Urinary bladder (tissue), 3 donors: ENCODE measurements at regions not wholly inside any gene's neighbourhood (a gene's known extent, or its start where the extent isn't known, plus 50 kb on each side); places are given as distances from the start of the nearest gene placed in this dataset.
"Not testable (repeated sequence)": the region's sequence is repeated elsewhere in the genome, so short reads cannot be mapped to it uniquely, and the experiment has no call there.

Source experiments
- DNase-seq: peaks from one replicate; pipeline ENCODE4 v3.0.0-alpha.2; 2015; ENCODE audit errors: extremely low spot score
- H3K27ac ChIP-seq: one replicate; pipeline ENCODE4 v1.5.1; 2013; ENCODE audit warnings: low read depth, mild to moderate bottlenecking, moderate library complexity
- H3K36me3 ChIP-seq: one replicate; pipeline ENCODE4 v1.6.1; 2013; ENCODE audit warnings: mild to moderate bottlenecking, moderate library complexity; ENCODE audit not compliant: insufficient read depth
- H3K4me1 ChIP-seq: one replicate; pipeline ENCODE4 v1.6.1; 2013; ENCODE audit warnings: mild to moderate bottlenecking, moderate library complexity; ENCODE audit not compliant: insufficient read depth
- H3K4me3 ChIP-seq: one replicate; pipeline ENCODE4 v1.5.1; 2013; ENCODE audit warnings: low read depth, low read length
- WGBS: extraction: QIAGEN DNeasy Blood & Tissue Kit; methylation state at CpG from one replicate; pipeline ENCODE4 v1.1.7; 2013; 5-methylcytosine and 5-hydroxymethylcytosine counted together
- donor health status: healthy with polysubstance abuse.
- donor health status: healthy.

DNA sequence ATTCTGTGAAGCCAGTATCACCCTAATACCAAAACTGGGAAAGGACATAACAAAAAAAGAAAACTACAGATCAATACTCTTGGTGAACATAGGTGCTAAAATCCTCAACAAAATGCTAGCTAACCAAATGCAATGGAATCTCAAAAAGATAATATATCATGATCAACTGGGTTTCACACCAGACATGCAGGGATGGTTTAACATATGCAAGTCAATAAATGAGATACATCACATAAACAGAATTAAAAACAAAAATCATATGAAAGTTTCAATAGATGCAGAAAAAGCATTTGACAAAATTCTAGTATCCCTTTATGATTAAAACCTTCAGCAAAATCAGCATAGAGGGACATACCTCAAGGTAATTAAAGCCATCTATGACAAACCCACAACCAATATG is 198.2 kb upstream of the NDUFV2 start:
- H3K4me3 ChIP-seq: no peak overlapping the region
- H3K4me1 ChIP-seq: no peaks in the 10 kb centered on the region
- H3K36me3 ChIP-seq: no peaks in the 10 kb centered on the region
- no peak overlapping the region for H3K27ac ChIP-seq
- no peak for DNase-seq

DNA sequence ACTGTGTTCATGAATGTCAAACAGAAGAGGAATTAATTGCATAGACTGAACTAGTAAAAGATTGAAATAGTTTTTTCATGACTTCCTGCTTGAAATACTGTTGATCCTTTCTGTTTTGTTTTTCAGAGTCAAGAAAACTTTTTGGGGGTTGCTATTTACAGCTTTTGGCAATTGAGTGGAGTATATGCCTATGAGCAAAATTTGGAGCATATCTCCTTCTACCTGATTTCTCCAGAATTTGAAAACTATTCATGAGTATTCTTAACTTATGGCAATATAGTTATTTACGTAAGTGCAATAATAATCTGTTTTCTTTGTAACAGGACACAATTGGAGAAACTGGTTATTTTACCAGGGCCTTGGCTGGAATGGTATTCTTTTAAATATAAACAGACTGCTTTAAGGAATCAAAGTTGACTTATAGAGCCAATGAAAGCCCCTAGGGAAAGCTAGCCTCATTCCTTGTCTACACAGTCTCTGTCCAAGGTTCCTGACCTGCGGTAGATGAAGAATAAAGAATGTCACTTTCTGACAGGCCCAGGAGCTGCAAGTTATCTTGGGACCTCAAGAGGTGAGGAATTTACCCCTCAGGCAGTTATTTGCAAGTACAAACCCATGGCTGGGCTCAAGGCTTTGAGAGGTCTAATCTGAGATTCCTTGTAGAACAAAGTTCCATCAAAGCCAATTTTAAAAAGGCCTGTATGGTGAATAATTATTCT is 193.5 kb upstream of the NDUFV2 start:
- DNase-seq: no peak
- WGBS: 93% methylated on average over 2 of the region's 2 CpGs
- H3K27ac ChIP-seq: no peak overlapping the region
- H3K4me1 ChIP-seq: no peaks in the 10 kb centered on the region
- no peaks in the 10 kb centered on the region for H3K36me3 ChIP-seq
- no peak overlapping the region for H3K4me3 ChIP-seq

DNA sequence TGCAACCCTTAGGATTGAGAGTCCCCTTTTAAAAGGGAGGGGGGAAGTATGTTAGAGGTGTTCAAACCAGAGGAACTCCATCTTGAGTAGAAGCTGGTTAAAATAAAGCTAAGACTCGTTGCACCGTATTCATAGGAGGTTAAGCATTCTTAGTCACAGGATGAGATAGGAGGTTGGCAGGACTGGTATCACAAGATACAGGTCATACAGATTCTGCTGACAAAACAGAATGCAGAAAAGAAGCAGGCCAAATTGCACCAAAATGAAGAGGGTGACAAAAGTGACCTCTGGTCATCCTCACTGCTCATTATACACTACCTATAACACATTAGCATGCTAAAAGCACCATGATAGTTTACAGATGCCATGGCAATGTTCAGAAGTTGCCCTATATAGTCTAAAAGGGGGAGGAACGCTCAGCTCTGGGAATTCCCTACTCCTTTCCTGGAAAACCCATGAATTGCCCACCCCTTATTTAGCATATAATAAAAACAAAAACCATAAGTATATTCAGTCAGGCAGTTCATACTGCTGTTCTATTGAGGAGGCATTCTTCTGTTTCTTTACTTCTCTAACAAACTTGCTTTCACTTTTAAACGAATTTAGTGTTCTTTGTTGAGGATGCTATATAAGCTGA is 192.2 kb upstream of the NDUFV2 start:
- Histone ChIP-seq H3K27ac (no peak overlapping the region), H3K36me3 (no peaks in the 10 kb centered on the region), H3K4me1 (no peaks in the 10 kb centered on the region), H3K4me3 (no peak overlapping the region)
- WGBS: 76% methylated on average over 4 of the region's 4 CpGs
- no peak for DNase-seq

DNA sequence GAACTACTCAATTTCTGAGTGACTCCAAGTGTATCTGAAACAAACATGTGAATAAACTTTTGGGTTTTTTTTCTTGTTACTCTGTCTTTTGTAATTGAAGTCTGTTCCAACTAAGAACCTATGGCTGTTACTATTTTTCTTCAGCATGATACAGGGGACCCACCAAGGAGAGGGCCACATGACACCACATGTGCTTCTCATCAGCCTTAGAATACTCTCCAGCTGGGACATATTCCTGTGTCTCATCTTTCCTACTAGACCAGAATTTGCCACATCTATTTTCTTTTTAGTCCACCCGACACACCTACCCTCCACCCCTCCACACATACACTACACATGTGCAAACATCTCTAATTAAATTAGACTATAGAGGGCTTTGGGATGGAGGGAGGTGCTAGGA is 191.7 kb upstream of the NDUFV2 start:
- H3K36me3 ChIP-seq: no peaks in the 10 kb centered on the region
- H3K27ac ChIP-seq: no peak overlapping the region
- H3K4me1 ChIP-seq: no peaks in the 10 kb centered on the region
- DNase-seq: no peak
- no peak overlapping the region for H3K4me3 ChIP-seq
- 88% methylated on average over 1 of the region's 1 CpG for WGBS

DNA sequence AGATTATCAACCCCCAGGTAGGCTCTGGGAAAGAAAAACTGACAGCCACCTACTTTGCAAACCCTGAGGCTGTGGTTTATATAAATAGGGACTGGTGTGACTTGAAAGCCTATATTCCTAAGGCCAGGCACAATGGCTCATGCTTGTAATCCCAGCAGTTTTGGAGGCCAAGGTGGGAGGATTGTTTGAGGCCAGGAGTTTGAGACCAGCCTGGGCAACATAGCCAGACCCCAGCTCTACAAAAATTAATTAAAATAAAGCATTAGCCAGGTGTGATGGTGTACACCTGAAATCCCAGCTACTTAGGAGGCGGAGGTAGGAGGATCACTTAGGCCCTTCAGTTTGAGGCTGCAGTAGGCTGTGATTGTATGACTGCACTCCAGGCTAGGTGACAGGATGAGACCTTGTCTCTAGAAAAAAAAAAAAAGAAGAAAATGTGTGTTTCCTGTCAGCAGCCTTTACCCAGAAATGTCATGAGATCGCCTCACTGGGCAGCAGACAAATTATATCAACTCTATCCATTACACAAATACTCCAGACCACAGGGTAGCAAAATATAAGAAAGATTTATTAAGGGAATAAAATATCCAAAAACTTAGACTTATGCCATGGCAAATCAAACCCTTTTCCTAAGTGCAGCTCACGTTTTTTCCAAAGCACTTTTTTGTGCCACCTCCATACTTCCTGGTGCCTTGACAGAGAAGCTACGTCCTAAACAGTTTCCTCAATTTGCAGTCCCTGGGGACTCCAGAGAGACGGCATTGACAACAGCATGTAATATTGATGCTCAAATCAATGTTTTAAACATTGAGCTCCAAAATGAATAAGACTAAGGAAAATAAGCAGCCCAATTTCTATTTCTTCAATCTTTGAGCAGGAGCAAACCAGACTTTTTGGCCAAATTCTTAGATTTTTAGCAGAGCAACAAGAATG is 190.8 kb upstream of the NDUFV2 start:
- no peaks in the 10 kb centered on the region for H3K36me3 ChIP-seq
- no peak overlapping the region for H3K27ac ChIP-seq
- no peak for DNase-seq
- H3K4me3 ChIP-seq: no peak overlapping the region
- 85% methylated on average over 5 of the region's 5 CpGs for WGBS
- no peaks in the 10 kb centered on the region for H3K4me1 ChIP-seq

DNA sequence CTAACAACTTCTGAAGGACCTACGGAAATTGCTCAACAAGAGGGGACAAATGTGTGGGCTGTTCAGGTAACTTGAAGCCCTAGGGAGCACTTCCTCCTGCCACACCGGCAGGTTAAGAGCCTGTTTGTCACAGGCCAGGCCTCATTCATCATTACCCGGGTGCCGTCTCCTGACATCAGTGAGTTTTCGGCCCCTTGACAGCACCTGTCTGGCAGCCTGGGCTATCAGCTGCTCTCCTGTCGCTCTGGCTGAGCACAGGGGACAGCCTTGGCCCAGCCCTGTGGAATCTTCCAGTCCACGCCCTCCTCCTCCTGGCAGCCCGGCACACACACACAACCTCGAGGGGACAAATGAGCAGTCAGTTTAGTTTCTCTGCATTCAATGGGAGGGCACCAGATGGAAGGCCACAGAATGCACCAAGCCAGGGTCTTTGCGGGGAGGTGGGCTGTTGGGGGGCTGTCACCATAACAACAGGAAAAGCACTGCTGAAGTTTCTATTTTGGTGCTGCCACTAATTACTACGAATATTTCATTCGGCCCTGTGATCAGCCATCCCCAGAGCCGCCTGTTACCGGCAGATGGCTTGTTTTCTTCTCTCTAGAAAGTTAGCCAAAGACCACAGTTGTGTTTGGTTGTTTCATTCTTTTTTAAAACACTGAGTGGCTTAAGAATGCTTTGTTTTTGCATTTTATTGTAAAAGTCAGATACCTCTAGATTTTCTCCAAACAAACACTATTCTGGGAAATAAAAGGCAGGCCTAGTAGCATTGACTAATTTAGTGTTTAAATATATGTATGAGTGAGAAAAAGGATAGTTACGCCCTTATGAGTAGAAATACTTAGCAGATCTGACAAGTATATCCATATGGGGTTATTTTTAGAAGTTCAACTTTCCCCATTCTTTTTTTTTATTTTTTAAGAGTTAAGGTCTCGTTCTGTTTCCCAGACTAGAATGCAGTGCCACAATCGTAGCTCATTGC is 189.9 kb upstream of the NDUFV2 start:
- WGBS: 73% methylated on average over 17 of the region's 17 CpGs

DNA sequence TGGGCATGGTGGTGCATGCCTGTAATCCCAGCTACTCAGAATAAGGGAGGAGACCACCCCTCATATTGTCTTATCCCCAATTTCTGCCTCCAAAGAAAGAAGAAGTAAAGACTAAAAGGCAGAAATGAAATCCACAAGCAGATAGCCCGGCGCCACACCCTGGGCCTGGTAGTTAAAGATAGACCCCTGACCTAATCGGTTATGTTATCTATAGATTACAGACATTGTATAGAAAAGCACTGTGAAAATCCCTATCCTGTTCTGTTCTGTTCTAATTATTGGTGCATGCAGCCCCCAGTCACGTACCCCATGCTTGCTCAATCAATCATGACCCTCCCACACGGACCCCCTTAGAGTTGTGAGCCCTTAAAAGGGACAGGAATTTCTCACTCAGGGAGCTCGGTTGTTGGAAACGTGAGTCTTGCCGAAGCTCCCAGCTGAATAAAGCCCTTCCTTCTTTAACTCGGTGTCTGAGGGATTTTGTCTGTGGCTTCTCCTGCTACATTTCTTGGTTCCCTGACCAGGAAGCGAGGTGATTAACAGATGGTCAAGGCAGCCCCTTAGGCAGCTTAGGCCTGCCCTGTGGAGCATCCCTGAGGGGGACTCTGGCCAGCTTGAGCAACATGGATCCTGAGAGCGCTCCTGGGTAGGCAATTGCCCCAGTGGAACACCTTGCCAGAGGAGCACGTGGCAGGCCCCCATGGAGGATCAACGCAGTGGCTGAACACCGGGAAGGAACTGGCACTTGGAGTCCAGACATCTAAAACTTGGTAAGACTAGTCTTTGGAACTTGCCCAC is 188.7 kb upstream of the NDUFV2 start:
- not testable (repeated sequence) for H3K36me3 ChIP-seq, H3K4me3 ChIP-seq, H3K27ac ChIP-seq, DNase-seq, H3K4me1 ChIP-seq
- WGBS: 94% methylated on average over 14 of the region's 14 CpGs

More for the DNA sequence above, 189.9 kb upstream of the NDUFV2 start:
- Histone ChIP-seq H3K4me3 (no peak overlapping the region), H3K4me1 (no peaks in the 10 kb centered on the region), H3K36me3 (no peaks in the 10 kb centered on the region), H3K27ac (no peak overlapping the region)
- DNase-seq: no peak

DNA sequence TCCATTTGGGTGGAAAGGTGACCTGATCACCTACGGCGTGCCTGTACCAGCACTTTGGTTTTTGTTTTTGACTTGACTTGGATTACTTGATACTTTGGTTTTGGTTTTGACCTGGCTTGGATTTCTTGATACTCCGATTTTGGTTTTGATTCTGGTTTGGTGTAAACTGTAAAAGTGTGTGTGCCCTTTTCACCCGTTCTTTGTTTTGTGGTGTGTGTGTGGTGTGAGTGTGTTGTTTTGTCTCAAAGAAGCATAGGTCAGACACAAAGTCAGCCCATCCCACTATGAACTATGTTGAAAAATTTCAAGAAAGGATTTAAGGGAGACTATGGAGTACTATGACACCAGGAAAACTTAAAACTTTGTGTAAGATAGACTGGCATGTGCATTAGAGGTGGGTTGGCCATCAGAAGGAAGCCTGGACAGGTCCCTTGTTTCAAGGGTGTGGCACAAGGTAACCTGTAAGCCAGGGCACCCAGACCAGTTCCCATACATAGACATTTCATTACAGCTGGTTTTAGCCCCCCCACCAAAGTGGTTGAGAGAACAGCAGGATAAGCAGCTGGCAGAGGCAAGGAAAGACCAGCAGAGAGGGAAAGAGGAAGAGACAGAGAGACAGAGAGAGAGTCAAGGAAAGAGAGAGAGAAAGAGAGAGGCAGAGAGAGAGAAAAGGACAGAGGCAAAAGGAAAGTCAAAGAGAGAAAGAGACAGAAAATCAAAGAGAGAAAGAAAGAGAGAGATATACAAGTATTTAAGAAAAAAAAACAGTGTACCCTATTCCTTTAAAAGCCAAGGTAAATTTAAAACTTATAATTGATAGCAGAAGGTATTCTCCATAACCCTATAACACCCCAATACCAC is 187.9 kb upstream of the NDUFV2 start:
- H3K36me3 ChIP-seq, H3K4me1 ChIP-seq, H3K27ac ChIP-seq, DNase-seq, H3K4me3 ChIP-seq: not testable (repeated sequence)
- WGBS: 95% methylated on average over 4 of the region's 4 CpGs

DNA sequence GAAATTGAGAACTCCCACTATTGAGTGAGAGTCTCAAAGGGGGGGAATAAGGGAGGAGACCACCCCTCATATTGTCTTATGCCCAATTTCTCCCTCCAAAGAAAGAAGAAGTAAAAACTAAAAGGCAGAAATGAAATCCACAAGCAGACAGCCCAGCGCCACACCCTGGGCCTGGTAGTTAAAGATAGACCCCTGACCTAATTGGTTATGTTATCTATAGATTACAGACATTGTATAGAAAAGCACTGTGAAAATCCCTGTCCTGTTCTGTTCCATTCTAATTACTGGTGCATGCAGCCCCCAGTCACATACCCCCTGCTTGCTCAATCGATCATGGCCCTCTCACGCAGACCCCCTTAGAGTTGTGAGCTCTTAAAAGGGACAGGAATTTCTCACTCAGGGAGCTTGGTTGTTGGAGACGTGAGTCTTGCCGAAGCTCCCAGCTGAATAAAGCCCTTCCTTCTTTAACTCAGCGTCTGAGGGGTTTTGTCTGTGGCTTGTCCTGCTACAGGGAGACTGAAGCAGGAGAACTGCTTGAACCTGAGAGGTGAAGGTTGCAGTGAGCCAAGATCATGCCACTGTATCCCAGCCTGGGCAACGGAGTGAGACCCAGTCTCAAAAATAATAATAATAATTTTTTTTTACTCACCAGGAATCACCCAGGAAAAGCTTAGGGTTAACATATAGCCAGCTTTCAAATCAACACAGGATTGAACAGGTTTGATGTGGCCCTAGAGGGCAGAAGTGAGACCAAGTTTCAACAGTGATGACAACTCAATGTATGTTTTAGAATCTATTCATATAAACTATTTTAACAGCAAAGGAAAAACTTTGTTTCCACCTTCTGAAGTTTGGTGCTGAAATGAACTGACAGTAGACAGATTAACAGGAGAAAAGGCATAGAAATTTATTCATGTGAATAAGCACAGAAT is 181.4 kb upstream of the NDUFV2 start:
- not testable (repeated sequence) for H3K4me3 ChIP-seq, H3K4me1 ChIP-seq
- 81% methylated on average over 7 of the region's 7 CpGs for WGBS

DNA sequence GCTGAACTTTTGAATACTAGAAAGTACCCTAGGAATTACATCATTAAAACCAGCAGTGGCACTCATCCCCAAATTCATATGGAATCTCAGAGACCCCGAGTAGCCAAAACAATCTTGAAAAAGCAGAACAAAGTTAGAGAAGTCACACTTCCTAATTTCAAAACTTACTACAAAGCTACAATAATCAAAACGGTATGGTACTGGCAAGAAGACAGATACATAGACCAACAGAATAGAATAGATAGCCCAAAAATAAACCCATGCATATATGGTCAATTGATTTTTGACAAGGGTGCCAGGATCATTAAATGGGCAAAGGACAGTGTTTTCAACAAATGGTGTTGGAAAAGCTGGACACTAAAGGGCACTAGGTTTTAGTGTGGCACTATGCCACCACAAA is 176.0 kb upstream of the NDUFV2 start:
- WGBS: 90% methylated on average over 2 of the region's 2 CpGs
- no peaks in the 10 kb centered on the region for H3K4me1 ChIP-seq
- no peak overlapping the region for H3K27ac ChIP-seq
- no peaks in the 10 kb centered on the region for H3K36me3 ChIP-seq
- H3K4me3 ChIP-seq: no peak overlapping the region
- DNase-seq: no peak

More for the DNA sequence above, 181.4 kb upstream of the NDUFV2 start:
- H3K36me3 ChIP-seq, DNase-seq, H3K27ac ChIP-seq: not testable (repeated sequence)

DNA sequence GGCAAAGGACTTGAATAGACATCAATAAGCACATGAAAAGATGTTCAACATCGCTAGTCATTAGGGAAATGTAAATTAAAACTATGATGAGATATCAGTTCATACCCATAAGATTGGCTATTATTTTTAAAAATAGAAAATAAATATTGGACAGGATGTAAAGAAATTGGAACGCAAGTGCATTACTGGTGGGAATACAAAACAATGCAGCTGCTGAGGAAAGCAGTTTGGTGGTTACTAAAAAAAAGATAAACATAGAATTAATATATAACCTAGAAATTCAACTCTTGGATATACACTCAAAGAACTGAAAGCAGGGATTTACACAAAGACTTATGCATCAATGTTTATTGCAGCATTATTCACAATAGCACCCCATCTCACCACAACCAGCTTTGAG is 174.5 kb upstream of the NDUFV2 start:
- H3K36me3 ChIP-seq: no peaks in the 10 kb centered on the region
- no peak for DNase-seq
- no peaks in the 10 kb centered on the region for H3K4me1 ChIP-seq
- H3K27ac ChIP-seq: no peak overlapping the region
- 77% methylated on average over 2 of the region's 2 CpGs for WGBS
- no peak overlapping the region for H3K4me3 ChIP-seq
